Lung (tissue), 11 donors: ENCODE measurements at regions not wholly inside any gene's neighbourhood (a gene's known extent, or its start where the extent isn't known, plus 50 kb on each side); places are given as distances from the start of the nearest gene placed in this dataset.

Experiments
- ATAC-seq: fragments of 200-7000 bp; cut with Tn5 transposase; one replicate; pipeline ENCODE4 v1.9.1; 2020; ENCODE audit warnings: moderate number of reproducible peaks; ENCODE audit not compliant: insufficient read depth, low FRiP score
- DNase-seq, 3 donors: peaks; one replicate each; pipeline ENCODE4 v3.0.0-alpha.2; 2013 to 2017
- H3K27ac ChIP-seq, 2 donors: one replicate each; pipeline ENCODE4 v1.5.1; 2013; ENCODE audit warnings: mild to moderate bottlenecking in 2 of 2, moderate library complexity in 2 of 2, control low read depth in 1 of 2, inconsistent platforms in 1 of 2, low read depth in 1 of 2, low read length in 1 of 2
- H3K27me3 ChIP-seq, 3 donors: one replicate each; pipeline ENCODE4 v1.5.1; 2013; ENCODE audit warnings: low read length in 2 of 3; ENCODE audit not compliant: control insufficient read depth in 3 of 3, insufficient read depth in 3 of 3
- H3K36me3 ChIP-seq, 4 donors: one replicate each; pipeline ENCODE4 v1.5.1; 2013; ENCODE audit warnings: low read length in 4 of 4, mild to moderate bottlenecking in 1 of 4, moderate library complexity in 1 of 4; ENCODE audit not compliant: control insufficient read depth in 4 of 4, insufficient read depth in 4 of 4
- H3K4me1 ChIP-seq, 5 donors: one replicate each; pipeline ENCODE4 v1.5.1; 2013; ENCODE audit warnings: low read length in 5 of 5, mild to moderate bottlenecking in 2 of 5, moderate library complexity in 1 of 5; ENCODE audit not compliant: control insufficient read depth in 5 of 5, insufficient read depth in 5 of 5
- H3K4me3 ChIP-seq: one replicate; pipeline ENCODE4 v1.5.1; 2013; ENCODE audit warnings: mild to moderate bottlenecking, control low read depth, moderate library complexity
- H3K9ac ChIP-seq, 2 donors: one replicate each; pipeline ENCODE4 v1.5.1; 2013; ENCODE audit warnings: low read length in 2 of 2, control low read depth in 1 of 2; ENCODE audit not compliant: insufficient read depth in 1 of 2
- H3K9me3 ChIP-seq, 4 donors: one replicate each; pipeline ENCODE4 v1.5.1; 2013; ENCODE audit warnings: low read length in 3 of 4, mild to moderate bottlenecking in 1 of 4, moderate library complexity in 1 of 4; ENCODE audit not compliant: control insufficient read depth in 4 of 4, insufficient read depth in 3 of 4
- CTCF ChIP-seq: IDR thresholded peaks from 2 replicates; pipeline ENCODE4 v1.5.1; 2012; ENCODE audit warnings: mild to moderate bottlenecking; ENCODE audit errors: control extremely low read depth, extremely low read depth
- WGBS, 2 donors: extraction: QIAGEN DNeasy Blood & Tissue Kit; methylation state at CpG; one replicate each; pipeline ENCODE4 v1.1.7; 2013; 5-methylcytosine and 5-hydroxymethylcytosine counted together
- donor health status: control.
- donor health status: control.
- donor health status: Bipolar disorder and iron deficiency.
- donor health status: healthy.
- donor health status: DM: yes; HTN: yes; CAD: no.

- 93 to 97% methylated on average over 2 of the region's 2 CpGs for WGBS, 2 donors
- TF ChIP-seq CTCF: no peak
- DNase-seq (no peak), ATAC-seq (no peak)
- Histone ChIP-seq H3K27ac (no peak overlapping the region), H3K36me3 (no peaks in the 10 kb centered on the region), H3K9me3 (no peaks in the 10 kb centered on the region), H3K4me3 (no peak overlapping the region), H3K4me1 (no peaks in the 10 kb centered on the region), H3K27me3 (no peaks in the 10 kb centered on the region), H3K9ac (no peak overlapping the region)
Observed at GRCh38 chr17:70674061-70674460, 504.7 kb downstream of the KCNJ2 start.

DNA sequence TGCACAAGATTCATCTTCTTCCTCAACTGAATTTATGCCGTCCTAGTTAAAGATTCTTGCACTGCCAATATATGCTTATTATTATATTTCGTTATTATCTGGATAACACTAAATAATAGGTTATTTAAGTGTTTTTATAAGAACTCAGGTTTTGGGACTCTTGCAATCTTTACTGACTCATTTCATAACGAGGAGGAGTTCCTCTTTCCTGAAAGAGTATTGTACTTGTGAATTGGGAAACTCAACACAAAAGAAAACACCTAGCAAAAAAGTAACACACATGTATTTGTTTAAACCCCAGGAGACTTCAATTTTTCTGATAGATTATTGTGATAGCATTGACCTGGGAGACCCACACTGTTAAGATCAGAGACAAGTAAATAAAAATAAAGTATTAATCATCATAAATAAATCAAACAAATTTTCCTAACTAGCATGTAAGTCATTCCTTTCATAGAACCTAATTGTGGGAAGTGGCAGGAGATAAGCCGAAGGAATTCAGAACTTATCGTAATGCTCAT lies 505.8 kb downstream of the KCNJ2 start:
- no peaks in the 10 kb centered on the region for H3K9me3 ChIP-seq
- no peak overlapping the region for H3K9ac ChIP-seq
- H3K27ac ChIP-seq: no peak overlapping the region
- no peaks in the 10 kb centered on the region for H3K4me1 ChIP-seq
- no peak for TF ChIP-seq CTCF
- H3K27me3 ChIP-seq: no peaks in the 10 kb centered on the region
- 78 to 79% methylated on average over 5 of the region's 5 CpGs for WGBS, 2 donors
- no peak for ATAC-seq
- H3K4me3 ChIP-seq: no peak overlapping the region
- DNase-seq: no peak
- no peaks in the 10 kb centered on the region for H3K36me3 ChIP-seq

GRCh38 chr17:70677783-70678647 lies 508.7 kb downstream of the KCNJ2 start:
- H3K27me3 ChIP-seq: no peaks in the 10 kb centered on the region
- H3K4me1 ChIP-seq: no peaks in the 10 kb centered on the region
- H3K36me3 ChIP-seq: no peaks in the 10 kb centered on the region
- H3K4me3 ChIP-seq: no peak overlapping the region
- no peaks in the 10 kb centered on the region for H3K9me3 ChIP-seq
- DNase-seq (peak in 1 of 3 donors; percentile 17), ATAC-seq (no peak)
- no peak for TF ChIP-seq CTCF
- no peak overlapping the region for H3K9ac ChIP-seq
- 75 to 81% methylated on average over 9 of the region's 9 CpGs for WGBS, 2 donors
- H3K27ac ChIP-seq: no peak overlapping the region
